CD4-positive, alpha-beta memory T cell (primary cell): ENCODE measurements at regions not wholly inside any gene's neighbourhood (a gene's known extent, or its start where the extent isn't known, plus 50 kb on each side); places are given as distances from the start of the nearest gene placed in this dataset.

Source experiments
- CTCF ChIA-PET: fragments of 350-600 bp; sonication (Branson Sonifier 250); formaldehyde crosslinking; loops from one replicate; lab custom pipeline; 2021; ENCODE audit warnings: inconsistent platforms; ENCODE audit not compliant: partially characterized antibody; lab: Charles Lee
- POLR2A ChIA-PET: fragments of 350-600 bp; sonication (Branson Sonifier 250); formaldehyde crosslinking; loops from one replicate; lab custom pipeline; 2021; ENCODE audit not compliant: partially characterized antibody; lab: Charles Lee
- DNase-seq, 5 donors: peaks; one replicate each; pipeline versions ENCODE4 v3.0.0 to v3.0.0-alpha.2; 2020 to 2022; ENCODE audit warnings: mixed read lengths in 1 of 5
- H3K27ac ChIP-seq: one replicate; pipeline ENCODE4 v1.7.0; 2013; ENCODE audit warnings: low read depth, low read length
- H3K27me3 ChIP-seq: 2 replicates; pipeline ENCODE4 v1.7.0; 2013; ENCODE audit warnings: mild to moderate bottlenecking, low read length, moderate library complexity; ENCODE audit not compliant: insufficient read depth
- H3K36me3 ChIP-seq: 2 replicates; pipeline ENCODE4 v1.7.0; 2013; ENCODE audit warnings: mild to moderate bottlenecking, low read length, moderate library complexity; ENCODE audit not compliant: insufficient read depth
- H3K4me1 ChIP-seq: 2 replicates; pipeline ENCODE4 v1.7.0; 2013; ENCODE audit warnings: mild to moderate bottlenecking, low read length, moderate library complexity; ENCODE audit not compliant: insufficient read depth
- H3K4me3 ChIP-seq, 2 donors: one replicate each; pipeline ENCODE4 v1.7.0; 2013; ENCODE audit warnings: low read length in 2 of 2, mild to moderate bottlenecking in 1 of 2
- H3K9me3 ChIP-seq, 2 donors: one replicate each; pipeline ENCODE4 v1.7.0; 2013; ENCODE audit warnings: low read length in 2 of 2, control low read depth in 1 of 2; ENCODE audit not compliant: control insufficient read depth in 1 of 2
- H3K27ac Mint-ChIP-seq, 7 donors: one replicate each; pipeline ENCODE4 v1.8.0; 2020 to 2021; ENCODE audit warnings: mixed read lengths in 7 of 7, mild to moderate bottlenecking in 6 of 7, inconsistent platforms in 3 of 7, moderate library complexity in 3 of 7
- H3K27me3 Mint-ChIP-seq, 2 donors: one replicate each; pipeline ENCODE4 v1.8.0; 2020 to 2021; ENCODE audit warnings: mixed read lengths in 2 of 2
- H3K36me3 Mint-ChIP-seq, 2 donors: one replicate each; pipeline ENCODE4 v1.8.0; 2020 to 2021; ENCODE audit warnings: mixed read lengths in 2 of 2, inconsistent platforms in 1 of 2, mild to moderate bottlenecking in 1 of 2
- H3K4me1 Mint-ChIP-seq, 4 donors: one replicate each; pipeline ENCODE4 v1.8.0; 2020 to 2021; ENCODE audit warnings: mixed read lengths in 4 of 4, mild to moderate bottlenecking in 1 of 4
- H3K4me3 Mint-ChIP-seq, 8 donors: one replicate each; pipeline ENCODE4 v1.8.0; 2020 to 2021; ENCODE audit warnings: mixed read lengths in 8 of 8, mild to moderate bottlenecking in 7 of 8, moderate library complexity in 6 of 8, inconsistent platforms in 3 of 8
- H3K9me3 Mint-ChIP-seq, 8 donors: one replicate each; pipeline ENCODE4 v1.8.0; 2020 to 2021; ENCODE audit warnings: mixed read lengths in 8 of 8, mild to moderate bottlenecking in 5 of 8, inconsistent platforms in 3 of 8, moderate library complexity in 1 of 8
- intact Hi-C: fragments of 100-400 bp; cut with micrococcal nuclease; formaldehyde crosslinking; loops from one replicate; pipeline ENCODE4 v1.15.1; 2023

DNA sequence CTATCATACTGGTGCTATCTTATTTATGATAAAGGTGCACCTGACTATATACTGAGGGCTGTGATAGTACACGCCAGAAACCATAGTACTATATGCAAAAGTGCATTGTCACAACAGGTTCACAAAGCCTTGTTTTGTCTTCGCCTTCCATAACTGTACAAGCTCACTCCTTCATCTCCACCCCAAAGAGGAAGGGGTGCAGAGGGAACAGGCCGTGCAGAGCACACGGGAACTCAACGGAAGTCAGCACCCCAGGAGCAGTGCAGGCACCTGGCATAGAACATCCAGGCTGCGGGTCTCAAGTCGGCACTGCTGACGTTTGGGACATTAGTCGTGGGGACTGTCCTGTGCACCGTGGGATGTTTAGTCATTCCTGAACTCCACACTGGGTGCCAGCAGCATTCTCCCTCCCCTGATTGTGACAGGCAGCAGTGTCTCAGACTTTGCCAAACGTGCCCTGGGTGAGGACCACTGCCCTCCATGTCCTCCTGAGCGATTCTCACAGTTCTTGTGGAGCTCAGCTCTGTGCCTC lies 99.7 kb downstream of the PXDC1 start:
- Histone ChIP-seq H3K27ac (no peak overlapping the region), H3K36me3 (no peaks in the 10 kb centered on the region), H3K4me1 (no peaks in the 10 kb centered on the region), H3K4me3 (no peak overlapping the region), H3K27me3 (no peaks in the 10 kb centered on the region), H3K9me3 (no peaks in the 10 kb centered on the region)
- DNase-seq: no peak
- H3K4me3 Mint-ChIP-seq: no peak overlapping the region
- H3K27me3 Mint-ChIP-seq: peaks cover 5 to 6% of the 10 kb centered on the region in 2 donors
- CTCF ChIA-PET: no interaction called here
- no peaks in the 10 kb centered on the region for H3K36me3 Mint-ChIP-seq
- H3K27ac Mint-ChIP-seq: no peak overlapping the region
- no peaks in the 10 kb centered on the region for H3K4me1 Mint-ChIP-seq
- intact Hi-C loops: no loop called here
- H3K9me3 Mint-ChIP-seq: no peaks in the 10 kb centered on the region
- POLR2A ChIA-PET: no interaction called here

- intact Hi-C loops: no loop called here
- H3K4me1 Mint-ChIP-seq: no peaks in the 10 kb centered on the region
- Histone ChIP-seq H3K4me3 (no peak overlapping the region), H3K27me3 (no peaks in the 10 kb centered on the region), H3K36me3 (no peaks in the 10 kb centered on the region), H3K4me1 (no peaks in the 10 kb centered on the region), H3K27ac (no peak overlapping the region), H3K9me3 (no peaks in the 10 kb centered on the region)
- DNase-seq: no peak
- H3K27ac Mint-ChIP-seq: no peak overlapping the region
- CTCF ChIA-PET: no interaction called here
- no peaks in the 10 kb centered on the region for H3K36me3 Mint-ChIP-seq
- H3K27me3 Mint-ChIP-seq: peaks cover 4 to 6% of the 10 kb centered on the region in 2 donors
- H3K9me3 Mint-ChIP-seq: no peaks in the 10 kb centered on the region
- H3K4me3 Mint-ChIP-seq: no peak overlapping the region
- POLR2A ChIA-PET: no interaction called here
Measured at GRCh38 chr6:3650959-3651697, 100.4 kb downstream of the PXDC1 start.

- no peaks in the 10 kb centered on the region for H3K27me3 ChIP-seq
- no peaks in the 10 kb centered on the region for H3K9me3 ChIP-seq
- H3K9me3 Mint-ChIP-seq: no peaks in the 10 kb centered on the region
- H3K4me1 Mint-ChIP-seq: no peaks in the 10 kb centered on the region
- no peaks in the 10 kb centered on the region for H3K4me1 ChIP-seq
- ChIA-PET CTCF (no interaction called here), POLR2A (no interaction called here)
- peaks cover 0 to 6% of the 10 kb centered on the region in 2 donors for H3K27me3 Mint-ChIP-seq
- no peaks in the 10 kb centered on the region for H3K36me3 ChIP-seq
- no peak overlapping the region for H3K27ac Mint-ChIP-seq
- intact Hi-C loops: no loop called here
- no peak overlapping the region for H3K4me3 Mint-ChIP-seq
- no peak overlapping the region for H3K27ac ChIP-seq
- DNase-seq: no peak
- no peak overlapping the region for H3K4me3 ChIP-seq
- H3K36me3 Mint-ChIP-seq: no peaks in the 10 kb centered on the region
Measured at GRCh38 chr6:3650076-3650958, 101.2 kb downstream of the PXDC1 start.

- peaks cover 0 to 9% of the 10 kb centered on the region in 2 donors for H3K27me3 Mint-ChIP-seq
- H3K4me3 Mint-ChIP-seq: no peak overlapping the region
- Histone ChIP-seq H3K4me3 (no peak overlapping the region), H3K36me3 (no peaks in the 10 kb centered on the region), H3K4me1 (no peaks in the 10 kb centered on the region), H3K9me3 (no peaks in the 10 kb centered on the region), H3K27me3 (no peaks in the 10 kb centered on the region), H3K27ac (no peak overlapping the region)
- no peak overlapping the region for H3K27ac Mint-ChIP-seq
- ChIA-PET CTCF (no interaction called here), POLR2A (no interaction called here)
- DNase-seq: no peak
- peaks cover 0 to 1% (median 0%) of the 10 kb centered on the region in 8 donors for H3K9me3 Mint-ChIP-seq
- intact Hi-C loops: no loop called here
- no peaks in the 10 kb centered on the region for H3K36me3 Mint-ChIP-seq
- H3K4me1 Mint-ChIP-seq: no peaks in the 10 kb centered on the region
Measured at GRCh38 chr6:3648724-3649123, 102.8 kb downstream of the PXDC1 start.

DNA sequence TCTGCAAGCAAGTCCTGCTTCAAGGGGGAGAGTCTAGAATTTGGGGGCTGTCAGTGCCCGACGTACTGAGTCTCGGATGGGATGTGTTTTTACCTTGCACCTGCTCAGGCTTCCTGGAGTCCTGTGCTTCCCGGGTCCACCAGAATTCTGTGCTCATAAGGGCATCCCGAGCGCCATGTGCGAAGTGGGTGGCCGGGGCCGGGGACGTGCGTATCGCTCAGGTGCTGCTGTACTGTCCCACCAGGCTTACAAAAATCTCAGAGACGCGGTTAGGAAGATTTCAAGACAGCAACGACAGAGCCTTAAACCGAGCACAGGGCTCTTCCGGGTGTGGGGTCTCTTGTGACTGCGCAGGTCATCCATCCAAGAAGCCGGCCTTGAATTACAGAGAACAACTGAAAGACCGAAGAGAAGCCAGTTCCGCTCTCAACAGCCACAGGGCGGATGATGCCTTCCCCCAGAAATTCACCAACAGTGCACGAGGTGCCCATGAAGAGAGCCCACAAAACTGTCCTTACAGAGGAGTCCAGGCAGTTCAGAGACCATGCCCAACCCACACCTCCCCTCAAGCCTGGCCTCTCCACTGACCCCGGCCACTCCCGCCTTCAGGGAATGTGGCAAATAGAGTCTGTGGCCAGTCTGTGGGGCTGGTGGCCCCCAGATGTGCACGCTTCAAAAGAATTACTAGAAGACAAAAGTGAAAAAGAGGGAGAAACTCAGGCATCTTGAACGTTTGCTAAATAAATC lies 104.7 kb downstream of the PXDC1 start:
- POLR2A ChIA-PET: no interaction called here
- peaks cover 2 to 6% of the 10 kb centered on the region in 2 donors for H3K27me3 Mint-ChIP-seq

DNA sequence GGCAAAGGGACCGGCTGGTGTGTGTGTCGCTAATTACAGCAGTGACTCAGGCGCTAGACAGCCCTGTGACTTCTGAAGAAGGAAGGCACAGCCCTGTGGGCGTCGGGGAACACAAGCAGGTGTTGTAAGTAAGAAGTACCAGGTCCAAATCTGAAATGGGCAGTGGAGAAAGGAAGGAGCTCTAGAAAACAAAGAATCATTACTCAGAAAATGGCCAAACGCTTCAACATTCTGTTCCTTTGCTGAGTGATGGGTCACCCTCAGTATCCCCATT lies 106.8 kb downstream of the PXDC1 start:
- Mint-ChIP-seq H3K4me3 (no peak overlapping the region), H3K36me3 (no peaks in the 10 kb centered on the region), H3K27me3 (peaks cover 4 to 5% of the 10 kb centered on the region in 2 donors), H3K4me1 (no peaks in the 10 kb centered on the region), H3K9me3 (peaks cover 0 to 1% (median 0%) of the 10 kb centered on the region in 8 donors), H3K27ac (no peak overlapping the region)
- Histone ChIP-seq H3K4me1 (no peaks in the 10 kb centered on the region), H3K27me3 (no peaks in the 10 kb centered on the region), H3K9me3 (no peaks in the 10 kb centered on the region), H3K27ac (no peak overlapping the region), H3K36me3 (no peaks in the 10 kb centered on the region), H3K4me3 (no peak overlapping the region)
- intact Hi-C loops: no loop called here
- DNase-seq: no peak
- ChIA-PET POLR2A (no interaction called here), CTCF (no interaction called here)

More for the DNA sequence above, 104.7 kb downstream of the PXDC1 start:
- intact Hi-C loops: no loop called here
- H3K27ac ChIP-seq: no peak overlapping the region
- no peaks in the 10 kb centered on the region for H3K36me3 Mint-ChIP-seq
- H3K9me3 Mint-ChIP-seq: peaks cover 0 to 1% (median 0%) of the 10 kb centered on the region in 8 donors
- H3K4me3 Mint-ChIP-seq: no peak overlapping the region
- H3K27me3 ChIP-seq: no peaks in the 10 kb centered on the region
- no peaks in the 10 kb centered on the region for H3K4me1 ChIP-seq
- H3K36me3 ChIP-seq: no peaks in the 10 kb centered on the region
- DNase-seq: no peak
- H3K9me3 ChIP-seq: no peaks in the 10 kb centered on the region
- CTCF ChIA-PET: no interaction called here
- H3K4me3 ChIP-seq: no peak overlapping the region
- no peak overlapping the region for H3K27ac Mint-ChIP-seq
- no peaks in the 10 kb centered on the region for H3K4me1 Mint-ChIP-seq
